HG03175 (cell line): ENCODE measurements at regions not wholly inside any gene's neighbourhood (a gene's known extent, or its start where the extent isn't known, plus 50 kb on each side); places are given as distances from the start of the nearest gene placed in this dataset.
"Not testable (repeated sequence)": the region's sequence is repeated elsewhere in the genome, so short reads cannot be mapped to it uniquely, and the experiment has no call there.

Source experiments
- ATAC-seq: cut with Tn5 transposase; IDR thresholded peaks from one replicate; pipeline ENCODE4 v1.9.1; 2021; ENCODE audit warnings: mild to moderate bottlenecking, moderate library complexity; ENCODE audit not compliant: unreplicated experiment

DNA sequence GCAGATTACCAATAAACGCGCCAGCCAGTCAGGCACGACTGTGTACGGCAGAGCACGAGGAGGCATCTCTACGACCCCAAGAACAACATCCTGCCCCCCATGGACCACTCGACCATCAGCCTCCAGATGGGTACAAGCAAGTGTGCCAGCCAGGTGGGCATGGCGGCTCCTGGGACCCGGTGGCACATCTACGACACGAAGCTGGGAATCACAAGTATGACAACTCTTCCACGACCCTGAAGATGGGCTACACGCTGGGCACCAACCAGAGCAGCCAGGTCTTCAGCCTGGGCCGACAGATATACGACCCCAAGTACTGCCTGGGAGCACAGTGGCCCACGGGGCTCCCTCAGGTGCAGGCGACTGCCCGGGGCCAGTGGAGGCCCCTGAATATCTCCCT, 217.6 kb downstream of the POTED start:
- no peak for ATAC-seq

DNA sequence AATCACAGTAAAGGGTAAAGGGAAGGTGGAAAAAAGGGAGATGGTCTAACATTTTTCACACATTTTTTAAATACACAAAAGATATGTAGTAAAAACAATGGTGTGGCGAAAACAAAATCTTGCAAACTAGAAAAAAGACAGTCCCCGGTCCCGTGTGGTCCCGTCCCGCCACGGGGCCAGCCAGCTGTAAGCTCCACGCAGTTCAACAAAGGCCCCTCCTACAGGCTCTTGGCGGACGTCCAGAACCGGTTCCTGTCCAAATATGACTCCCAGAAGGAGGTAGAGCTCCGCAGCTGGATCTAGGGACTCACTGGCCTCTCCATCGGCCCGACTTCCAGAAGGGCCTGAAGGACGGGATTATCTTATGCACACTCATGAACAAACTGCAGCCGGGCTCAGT, 216.9 kb downstream of the POTED start:
- ATAC-seq: not testable (repeated sequence)

DNA sequence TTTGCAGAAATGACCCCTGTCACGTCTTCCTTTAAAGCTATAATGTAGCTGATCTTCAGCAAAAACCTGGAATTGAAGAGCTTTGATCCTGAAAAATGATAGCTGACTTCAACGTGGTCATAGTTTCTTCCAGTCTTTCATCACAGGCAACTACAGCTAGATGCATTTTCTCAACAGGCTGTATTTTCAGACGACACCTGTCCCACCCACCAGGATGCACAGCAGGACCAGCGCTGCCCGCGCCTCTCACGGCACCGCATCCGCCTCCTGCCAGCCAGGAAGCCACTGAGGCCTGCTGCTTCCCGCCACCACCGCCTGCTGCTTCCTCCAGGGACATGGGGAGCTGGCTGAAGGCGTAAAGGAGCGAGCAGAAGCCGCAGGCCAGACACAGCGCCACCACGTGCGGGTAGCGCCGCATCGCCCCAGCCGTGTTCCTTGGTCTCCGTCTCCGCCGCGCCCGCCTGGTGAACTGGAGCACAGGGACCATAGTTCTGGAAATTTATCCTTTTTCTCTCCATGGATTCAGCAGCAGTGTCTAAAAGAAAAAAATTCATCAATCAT, 215.7 kb downstream of the POTED start:
- not testable (repeated sequence) for ATAC-seq

DNA sequence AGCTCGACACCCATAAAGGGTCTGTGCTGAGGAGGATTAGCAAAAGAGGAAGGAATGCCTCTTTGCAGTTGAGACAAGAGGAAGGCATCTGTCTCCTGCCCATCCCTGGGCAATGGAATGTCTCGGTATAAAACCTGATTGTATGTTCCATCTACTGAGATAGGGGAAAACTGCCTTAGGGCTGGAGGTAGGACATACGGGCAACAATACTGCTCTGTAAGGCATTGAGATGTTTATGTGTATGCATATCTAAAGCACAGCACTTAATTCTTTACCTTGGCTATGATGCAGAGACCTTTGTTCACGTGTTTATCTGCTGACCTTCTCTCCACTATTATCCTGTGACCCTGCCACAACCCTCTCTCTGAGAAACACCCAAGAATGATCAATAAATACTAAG, 210.7 kb downstream of the POTED start:
- ATAC-seq: not testable (repeated sequence)

DNA sequence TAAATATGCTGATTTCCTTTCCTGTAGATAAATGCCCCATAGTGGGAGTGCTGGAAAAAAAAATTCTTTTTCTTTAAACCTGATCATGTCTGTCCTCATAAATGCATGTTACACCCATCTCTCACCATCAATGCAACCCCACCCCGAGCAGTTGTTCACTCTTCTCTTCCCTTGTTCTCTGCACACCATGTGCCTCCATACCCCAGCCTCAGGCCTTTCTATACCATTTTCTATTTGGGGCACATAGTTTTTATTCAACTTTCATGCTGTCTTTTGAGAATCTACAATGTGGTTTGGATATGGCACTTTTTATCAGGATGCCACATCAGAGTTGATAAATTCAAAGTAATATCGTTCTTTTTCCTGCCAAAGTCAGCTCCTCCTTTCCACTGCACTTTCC, 202.6 kb downstream of the POTED start:
- not testable (repeated sequence) for ATAC-seq

DNA sequence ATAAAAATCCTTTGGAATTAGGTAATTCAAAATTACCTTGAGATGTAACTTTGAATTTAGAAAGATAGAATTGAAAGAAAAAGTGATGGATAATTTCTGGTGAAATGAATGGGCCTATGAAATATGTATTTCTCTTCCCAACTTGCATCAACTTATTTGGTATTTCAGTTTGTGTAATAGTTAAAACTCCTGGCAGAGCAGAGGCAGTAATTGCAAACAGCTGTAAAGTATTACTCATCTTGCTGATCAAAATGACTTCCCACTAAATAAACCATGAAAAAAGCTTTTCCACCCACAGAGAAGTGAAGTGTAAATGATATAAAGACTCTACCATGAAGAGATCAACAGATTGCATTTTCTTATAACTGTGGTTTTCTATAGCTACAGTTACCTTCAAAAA, 201.0 kb downstream of the POTED start:
- ATAC-seq: not testable (repeated sequence)

DNA sequence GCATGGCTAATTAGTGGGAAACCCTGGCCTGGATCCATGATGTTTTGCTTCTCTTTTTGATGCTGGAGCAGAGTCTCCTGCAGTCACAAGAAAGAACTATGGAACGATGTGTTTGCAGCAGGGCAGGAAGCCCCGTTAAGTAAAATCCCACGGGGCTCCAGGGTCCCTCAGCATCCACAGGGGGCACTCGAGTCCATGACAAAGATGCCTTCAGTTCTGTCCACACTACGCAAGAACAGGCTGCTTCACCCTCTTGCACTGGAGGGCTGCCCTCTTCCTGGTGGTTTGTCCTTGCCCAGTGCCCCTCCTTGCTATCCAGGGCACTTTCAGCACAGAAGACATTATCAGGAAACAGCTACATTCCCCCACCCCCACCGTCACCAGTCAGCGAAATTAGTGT, 196.9 kb downstream of the POTED start:
- not testable (repeated sequence) for ATAC-seq

DNA sequence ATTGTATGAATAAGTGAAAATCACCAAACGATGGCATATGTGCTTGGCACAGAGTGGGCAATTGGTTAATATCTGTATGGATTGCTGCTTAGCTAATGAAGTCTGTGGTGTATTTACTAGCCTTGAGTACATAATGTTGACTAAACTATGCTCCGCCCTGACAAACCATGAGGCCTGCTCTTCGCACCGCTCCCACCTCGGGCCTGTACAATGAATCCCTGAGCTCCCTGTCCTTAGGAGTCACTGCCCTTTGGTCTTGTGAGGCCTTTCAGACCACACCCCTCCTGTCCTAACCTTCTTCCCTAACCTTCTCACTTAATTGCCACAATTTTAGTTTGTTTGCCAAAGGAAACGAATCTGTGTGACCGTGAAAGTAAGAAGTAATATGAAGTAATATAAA, 193.2 kb downstream of the POTED start:
- not testable (repeated sequence) for ATAC-seq
